M059J (cell line): ENCODE measurements at regions not wholly inside any gene's neighbourhood (a gene's known extent, or its start where the extent isn't known, plus 50 kb on each side); places are given as distances from the start of the nearest gene placed in this dataset.
A peak's percentile ranks its signal among the peaks of the same experiment; 100 is the strongest.
"Not testable (repeated sequence)": the region's sequence is repeated elsewhere in the genome, so short reads cannot be mapped to it uniquely, and the experiment has no call there.

Experiments used
- DNase-seq: peaks from one replicate; pipeline ENCODE4 v3.0.0-alpha.2; 2012; ENCODE audit warnings: low read depth

DNA sequence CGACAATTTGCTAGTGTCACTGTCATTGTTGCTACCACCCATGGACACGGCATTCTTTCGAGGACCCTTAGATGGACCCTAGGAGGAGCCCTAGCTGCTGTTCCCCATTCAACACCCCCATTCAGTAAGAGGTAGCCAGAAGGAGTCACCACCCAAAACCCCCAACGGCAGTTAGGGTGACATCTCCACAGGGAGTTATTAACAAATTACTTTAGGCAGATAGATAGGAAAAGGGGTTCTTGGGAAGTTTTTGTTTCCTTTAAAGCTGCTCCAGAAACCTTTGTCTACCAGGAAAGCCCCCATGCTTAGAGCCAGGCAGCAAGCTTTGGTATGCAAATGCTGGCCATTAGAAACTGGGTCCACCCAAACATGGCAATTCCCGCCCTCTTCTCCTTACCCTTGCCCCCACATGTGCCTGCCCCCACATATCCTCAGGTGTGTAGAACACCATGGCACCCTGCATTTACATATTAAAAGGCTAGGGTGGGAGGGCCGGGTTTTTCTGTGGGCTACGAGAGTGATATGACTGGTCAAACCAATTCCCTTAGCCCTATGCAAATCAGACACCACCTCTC, 190.9 kb downstream of the SLITRK6 start:
- no peak for DNase-seq

DNA sequence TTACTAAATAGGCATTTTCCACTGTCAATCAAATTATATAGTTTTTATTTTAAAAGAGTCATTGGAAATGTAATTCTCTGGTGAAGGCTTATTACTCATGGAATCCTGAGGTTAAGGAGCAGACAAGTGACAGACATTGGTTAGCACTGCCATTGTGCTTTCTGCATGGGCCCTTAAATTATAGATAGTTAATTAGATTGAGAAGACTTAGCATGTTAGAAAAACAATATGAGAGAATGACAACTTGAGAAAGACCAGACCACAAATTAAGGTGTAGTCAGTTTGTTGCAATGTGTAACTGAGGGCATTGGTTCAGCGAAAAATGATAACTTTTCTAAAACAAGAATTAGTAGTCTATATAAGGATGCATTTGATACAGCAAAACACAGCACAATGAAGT, 195.5 kb downstream of the SLITRK6 start:
- no peak for DNase-seq

DNA sequence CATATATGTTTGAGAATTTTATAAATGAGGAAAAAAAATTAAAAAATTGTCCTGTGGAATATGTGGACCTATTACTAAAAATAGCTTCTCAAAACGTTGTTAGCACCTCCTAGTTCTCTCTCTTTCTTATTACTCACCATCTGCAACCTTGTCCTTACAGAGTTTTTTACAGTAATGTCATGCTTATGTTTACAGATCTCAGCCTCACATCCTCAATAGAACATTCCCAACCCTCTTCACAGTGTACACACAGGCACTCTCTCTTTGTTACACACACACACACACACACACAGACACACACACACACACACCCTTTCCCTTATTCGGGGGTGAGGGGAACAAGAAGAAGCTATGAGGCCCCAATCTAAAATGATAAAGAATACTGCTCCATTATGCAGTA, 197.7 kb downstream of the SLITRK6 start:
- DNase-seq: no peak

DNA sequence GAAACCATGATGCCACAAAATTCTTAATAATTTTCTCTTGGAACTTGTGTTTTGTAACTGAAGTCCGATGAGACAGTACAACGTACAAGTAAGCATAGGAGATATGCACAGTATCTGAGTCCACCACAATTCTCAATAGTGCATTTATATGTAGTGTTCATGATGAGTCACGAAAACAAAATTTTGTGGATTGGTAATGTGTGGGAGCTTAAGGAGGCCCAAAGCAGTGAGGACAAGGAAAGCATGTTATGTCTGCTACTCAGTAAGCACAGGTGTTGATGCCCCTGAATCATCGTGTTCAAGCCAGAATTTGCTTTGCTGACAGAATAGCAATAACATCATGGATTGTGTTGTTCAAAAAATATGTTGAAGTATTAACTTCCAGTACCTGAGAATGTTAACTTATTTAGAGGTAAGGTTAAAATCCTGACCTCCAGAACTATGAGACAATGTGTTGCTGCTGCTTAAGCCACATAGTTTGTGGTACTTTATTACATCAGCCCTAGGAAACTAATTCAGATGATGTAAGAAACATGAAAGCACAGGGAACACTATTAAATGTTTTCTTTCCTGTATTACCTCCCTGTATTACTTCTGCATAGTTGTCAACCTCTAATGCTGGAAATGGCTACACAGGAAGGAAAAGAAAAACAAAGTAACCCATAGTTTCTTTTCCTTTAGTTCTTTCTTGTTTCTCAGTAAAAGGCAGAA, 201.3 kb downstream of the SLITRK6 start:
- DNase-seq: peak; percentile 11

DNA sequence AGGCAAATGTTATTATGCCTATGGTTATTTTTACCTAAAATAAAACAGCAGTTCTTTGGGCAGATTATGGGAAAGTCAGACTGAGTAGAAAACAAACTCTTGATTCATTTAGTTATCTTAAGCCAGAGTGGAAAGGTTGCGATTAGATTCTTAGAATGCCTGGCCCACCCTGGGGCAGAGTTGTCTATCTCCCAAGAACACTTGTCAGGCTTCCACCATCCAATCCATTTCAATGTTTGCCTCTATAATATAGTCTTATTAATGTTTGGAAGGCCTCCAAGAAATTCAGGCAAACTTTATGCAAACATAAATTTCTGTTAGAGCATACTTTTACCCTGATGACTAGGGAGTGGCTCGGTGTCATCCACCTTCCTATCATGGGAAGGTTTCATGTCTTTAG, 207.0 kb downstream of the SLITRK6 start:
- DNase-seq: no peak

DNA sequence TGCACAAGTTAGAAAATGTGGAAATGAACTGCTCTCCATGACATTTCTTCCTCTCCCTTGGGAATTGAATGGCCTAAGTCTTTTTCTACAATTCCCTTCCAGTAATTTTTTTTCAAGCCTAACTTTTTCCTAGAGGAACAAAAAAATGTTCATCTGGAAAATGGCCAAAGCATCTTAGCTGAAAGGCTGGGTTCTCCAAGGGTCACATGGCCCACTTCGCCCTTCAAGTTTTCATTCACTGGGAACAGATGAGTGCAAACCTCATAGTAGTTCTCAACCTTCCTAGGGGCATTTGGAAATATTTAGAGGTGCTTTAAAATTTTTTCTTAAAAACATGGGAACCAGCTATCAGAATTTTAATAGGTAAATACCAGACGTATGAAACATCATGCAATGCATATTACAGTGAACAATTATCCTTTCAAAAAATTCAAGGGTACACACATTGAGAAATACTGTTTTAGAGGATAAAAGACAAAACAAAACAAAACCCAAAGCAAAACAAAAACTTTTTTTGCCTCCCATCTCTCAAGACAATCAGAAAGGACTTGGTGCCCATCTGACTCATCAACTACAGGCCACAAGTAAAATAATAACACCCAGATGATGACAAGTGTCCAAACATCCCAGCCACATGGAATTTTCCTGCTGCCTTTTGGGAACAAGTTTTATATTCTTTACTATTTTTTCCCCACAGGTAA, 208.8 kb downstream of the SLITRK6 start:
- peak; percentile 71 for DNase-seq

DNA sequence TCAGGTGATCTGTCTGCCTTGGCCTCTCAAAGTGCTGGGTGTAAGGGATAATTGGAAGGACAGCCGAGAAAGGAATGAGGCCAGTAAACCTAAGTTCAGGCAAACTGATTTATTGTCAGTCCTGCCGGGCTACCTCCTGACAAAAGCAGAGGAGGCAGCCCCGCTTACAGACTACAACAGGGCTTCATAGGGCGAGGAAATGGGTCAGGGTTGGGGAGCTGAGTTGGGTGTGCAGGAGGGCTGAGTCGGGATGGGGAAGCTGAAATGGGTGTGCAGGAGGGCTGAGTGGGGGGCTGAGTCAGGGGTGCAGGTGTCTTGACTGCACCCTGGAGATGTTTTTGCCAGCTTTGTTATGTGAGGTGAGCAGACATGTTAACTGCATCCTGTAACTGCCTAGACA, 210.2 kb downstream of the SLITRK6 start:
- no peak for DNase-seq

DNA sequence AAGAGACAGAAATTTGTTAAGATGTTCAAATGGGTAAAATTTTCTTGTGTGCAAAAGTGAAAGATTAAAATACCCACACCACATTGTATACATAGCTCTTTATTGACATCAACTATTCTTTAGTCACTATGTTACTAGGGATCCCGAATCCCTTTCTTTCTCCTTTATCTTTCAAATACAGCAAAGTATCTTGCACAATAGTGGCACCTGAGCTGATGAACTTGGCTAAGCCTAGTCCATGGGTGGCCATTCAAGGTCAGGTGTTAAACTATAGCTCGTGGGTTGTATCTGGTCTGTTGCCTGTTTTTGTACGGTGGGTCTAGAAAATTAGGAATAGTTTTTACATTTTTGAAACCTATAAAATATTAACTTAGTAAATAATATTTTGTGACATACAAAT, 210.9 kb downstream of the SLITRK6 start:
- no peak for DNase-seq

DNA sequence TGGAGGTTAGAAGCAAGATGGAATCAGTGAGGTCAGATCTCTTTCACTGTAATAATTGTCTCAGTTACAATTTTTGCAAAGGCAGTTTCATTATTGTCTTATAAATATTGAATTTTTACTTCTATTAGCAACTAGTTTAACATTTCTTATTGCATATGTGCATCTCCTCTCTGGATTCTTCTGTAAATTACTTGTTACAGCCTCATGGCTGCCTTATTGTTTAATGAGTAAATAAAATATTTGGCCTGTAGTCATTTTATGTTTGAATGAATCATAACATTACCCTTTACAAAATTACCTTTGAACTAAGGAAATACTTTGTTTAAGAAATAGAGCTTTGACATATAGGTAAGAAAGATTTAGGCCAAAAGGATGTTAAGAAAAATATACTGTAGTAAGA, 212.4 kb downstream of the SLITRK6 start:
- no peak for DNase-seq

DNA sequence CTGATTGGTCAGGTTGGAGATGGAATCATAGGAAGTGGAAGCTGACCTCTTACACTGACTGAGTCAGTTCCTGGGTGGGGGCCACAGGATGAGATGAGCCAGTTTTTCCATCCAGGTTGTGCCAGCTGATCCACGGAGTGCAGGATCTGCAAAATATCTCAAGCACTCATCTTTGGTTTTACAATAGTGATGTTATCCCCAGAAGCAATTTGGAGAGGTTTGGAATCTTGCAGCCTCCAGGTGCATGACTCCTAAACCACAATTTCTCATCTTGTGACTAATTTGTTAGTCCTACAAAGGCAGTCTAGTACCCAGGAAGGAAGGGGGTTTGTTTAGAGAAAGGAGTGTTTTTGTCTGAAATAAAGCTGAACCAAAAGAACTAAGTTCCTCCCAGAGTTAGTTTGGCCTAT, 212.8 kb downstream of the SLITRK6 start:
- DNase-seq: peak; percentile 94

DNA sequence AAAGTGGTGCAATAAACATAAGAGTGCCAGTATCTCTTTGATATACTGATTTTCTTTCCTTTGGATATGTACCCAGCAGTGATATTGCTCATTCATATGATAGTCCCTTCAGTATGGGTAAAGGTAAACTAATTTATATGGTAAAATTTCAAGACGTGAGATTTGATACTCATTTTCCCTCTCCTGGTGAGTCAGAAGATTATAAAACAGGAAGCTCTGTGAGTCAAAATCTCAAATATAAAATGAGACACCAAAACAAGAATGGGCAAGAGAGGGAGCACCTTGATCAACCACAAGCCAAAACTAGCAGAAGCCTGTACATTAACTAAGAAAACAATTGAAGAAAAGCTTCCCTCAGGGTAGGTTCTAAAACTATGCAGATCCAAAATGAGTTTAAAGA, 216.3 kb downstream of the SLITRK6 start:
- peak; percentile 57 for DNase-seq

DNA sequence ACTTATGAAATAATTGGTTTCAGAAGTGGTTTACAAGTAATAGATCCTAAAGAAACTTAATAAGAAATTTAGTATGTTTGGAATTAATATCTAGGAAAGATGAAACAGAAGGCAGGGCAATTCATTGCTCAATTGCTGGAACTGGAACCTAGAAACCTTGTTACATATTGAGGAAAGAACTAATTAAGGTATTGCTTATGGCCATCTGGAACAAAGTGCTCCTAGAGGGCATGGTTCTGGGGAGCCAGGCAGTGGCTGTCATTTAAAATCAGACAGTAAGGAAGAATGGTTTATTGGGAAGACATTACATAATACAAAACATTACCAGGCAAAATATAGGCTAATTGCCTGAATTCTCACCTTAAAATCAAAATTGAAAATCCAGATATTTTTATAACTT, 224.1 kb downstream of the SLITRK6 start:
- no peak for DNase-seq

DNA sequence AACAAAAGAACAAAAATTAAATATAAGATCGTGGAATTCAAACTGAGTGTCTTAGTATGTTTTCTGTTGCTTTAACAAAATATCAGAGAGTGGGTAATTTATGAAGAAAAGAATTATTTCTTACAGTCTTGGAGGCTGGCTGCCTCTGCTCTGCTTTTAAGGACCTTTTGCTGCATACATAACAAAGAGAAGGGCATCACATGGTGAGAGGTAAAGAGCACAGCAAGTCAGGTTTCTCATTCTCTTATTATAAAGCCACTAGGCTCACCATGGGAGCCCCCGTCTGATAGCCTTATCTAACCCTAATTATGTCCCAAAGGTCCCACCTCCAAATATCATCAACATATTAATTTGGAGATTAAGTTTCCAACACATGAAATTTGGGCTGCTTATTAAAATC, 231.3 kb downstream of the SLITRK6 start:
- DNase-seq: no peak

DNA sequence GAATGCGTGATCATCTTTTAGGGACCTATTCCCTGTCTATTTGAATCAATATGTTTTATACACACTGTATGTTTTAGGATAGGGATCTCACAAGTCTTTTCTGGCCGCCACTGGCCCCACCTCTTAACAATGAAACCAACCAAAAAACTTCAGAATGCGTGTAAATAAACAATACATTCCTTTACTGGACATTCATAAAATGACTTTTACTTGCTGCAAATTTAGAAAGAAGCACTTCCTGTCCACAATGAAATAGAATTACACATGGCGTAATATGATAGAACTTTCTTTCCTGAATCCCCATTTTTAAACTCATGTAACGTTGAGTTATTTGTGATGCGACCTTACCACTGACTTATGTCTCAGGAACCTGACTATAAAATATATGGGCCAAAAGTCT, 233.6 kb downstream of the SLITRK6 start:
- peak; percentile 11 for DNase-seq

DNA sequence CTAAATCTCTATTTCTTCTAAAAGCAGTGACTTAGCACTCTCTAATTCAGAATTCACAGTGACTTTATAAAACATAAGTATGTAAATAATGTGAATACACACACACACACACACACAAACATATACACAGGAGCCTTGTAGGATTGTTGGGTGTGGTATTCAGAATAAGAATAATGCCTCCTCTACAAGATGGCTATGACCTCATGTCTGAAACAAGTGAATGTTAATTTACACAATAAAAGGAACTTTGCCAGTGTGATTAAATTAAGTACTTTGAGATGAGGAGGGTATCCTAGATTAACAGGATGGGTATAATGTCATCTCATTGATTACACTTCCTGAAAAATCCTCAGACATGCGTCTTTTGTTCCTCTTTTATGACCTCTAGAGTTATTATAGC, 234.6 kb downstream of the SLITRK6 start:
- no peak for DNase-seq

DNA sequence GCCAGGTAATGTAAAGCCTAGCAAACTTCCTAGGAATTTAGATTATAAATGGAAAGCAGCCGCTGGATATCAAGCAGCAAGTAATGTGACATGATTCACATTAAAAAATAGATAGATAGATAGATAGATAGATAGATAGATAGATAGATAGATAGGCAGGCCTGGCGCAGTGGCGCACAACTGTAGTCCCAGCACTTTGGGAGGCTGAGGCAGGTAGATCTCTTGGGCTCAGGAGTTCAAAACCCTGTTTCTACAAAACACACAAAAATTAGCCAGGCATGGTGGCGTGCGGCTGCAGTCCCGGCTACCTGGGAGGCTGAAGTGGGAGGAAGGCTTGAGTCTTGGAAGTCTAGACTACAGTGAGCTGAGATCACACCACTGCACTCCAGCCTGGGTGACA, 236.9 kb downstream of the SLITRK6 start:
- DNase-seq: no peak

DNA sequence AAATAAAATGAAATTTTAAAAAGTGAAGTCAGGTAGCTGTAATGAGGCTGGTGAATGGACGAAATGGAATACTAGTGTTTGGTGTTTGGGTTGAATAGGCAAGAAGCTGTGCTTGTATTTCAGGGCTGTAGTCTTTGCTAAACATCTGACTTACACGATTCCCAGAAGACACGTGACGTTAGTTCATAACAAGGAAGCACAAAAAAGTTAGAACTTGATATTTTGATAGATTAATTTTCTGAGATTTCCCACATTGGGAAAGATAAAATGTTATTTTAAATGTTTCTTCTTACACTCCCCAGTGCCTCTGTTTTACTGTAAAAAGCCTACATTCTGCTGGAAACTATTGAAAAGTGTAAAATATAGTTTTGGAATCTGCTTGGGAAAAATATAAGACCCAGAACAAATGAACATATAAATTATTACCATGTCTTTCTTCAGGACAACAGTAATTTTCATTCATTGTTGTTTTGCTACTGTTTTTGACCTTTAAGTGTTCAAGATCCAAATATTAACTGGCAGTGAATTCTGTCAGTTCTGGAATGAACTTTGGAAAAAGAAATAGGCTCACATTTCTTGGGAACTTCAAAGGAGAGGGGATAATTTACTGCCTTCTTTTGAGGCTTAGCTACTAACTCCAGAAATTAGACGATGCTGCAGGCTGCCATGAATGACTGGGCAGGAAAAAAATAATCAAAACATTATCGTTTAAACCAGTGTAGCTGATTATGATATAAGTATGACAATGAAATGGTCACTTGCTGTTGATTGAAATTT, 241.3 kb downstream of the SLITRK6 start:
- DNase-seq: no peak

DNA sequence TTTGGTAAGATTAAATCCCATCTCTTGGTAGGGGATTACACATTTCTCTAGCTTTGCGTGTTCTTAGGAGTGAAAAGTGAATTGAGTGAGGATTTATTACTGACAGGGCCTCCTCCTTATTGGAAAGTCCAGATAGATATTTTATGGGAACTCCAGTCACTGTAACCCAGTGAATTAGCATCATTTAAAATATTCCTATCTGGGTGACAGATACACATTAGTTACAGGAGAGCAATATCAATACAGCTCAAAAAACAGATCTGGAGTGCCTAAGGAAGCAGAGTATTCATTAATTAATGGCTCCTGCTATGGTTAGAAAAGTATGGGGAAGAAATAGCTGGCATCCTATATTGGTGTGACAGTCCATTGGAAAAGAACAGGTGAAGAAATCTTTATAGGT, 248.2 kb downstream of the SLITRK6 start:
- no peak for DNase-seq

DNA sequence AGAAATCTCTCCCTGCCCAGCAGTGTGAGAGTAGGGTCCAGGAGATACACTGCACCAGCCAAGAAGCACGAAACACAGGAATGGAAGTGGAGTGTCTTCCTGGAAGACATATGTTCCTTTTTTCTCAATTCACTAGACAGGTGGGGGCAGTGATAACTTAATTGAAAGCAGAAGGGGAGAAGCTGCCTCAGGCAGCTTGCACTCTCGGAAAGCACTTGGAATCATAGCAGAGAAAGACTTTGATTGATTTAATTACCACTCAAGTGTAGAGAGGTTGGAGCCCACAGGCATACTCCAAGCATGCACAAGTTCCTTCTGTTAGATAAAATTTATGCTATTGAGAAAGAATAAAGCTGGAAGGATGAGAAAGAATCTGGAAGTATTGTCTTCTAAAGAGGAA, 249.4 kb downstream of the SLITRK6 start:
- no peak for DNase-seq

DNA sequence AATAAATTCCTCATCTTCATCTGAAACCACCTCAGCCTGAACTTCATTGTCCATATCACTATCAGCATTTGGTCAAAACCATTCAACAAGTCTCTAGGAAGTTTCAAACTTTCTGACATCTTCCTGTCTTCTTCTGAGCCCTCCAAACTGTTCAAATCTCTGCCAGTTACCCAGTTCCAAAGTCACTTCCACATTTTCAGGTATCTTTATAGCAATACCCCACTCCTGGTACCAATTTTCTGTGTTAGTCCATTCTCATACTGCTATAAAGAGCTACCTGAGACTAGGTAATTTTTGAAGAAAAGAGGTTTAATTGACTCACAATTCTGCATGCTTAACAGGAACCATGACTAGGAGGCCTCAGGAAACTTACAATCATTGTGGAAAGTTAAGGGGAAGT, 250.4 kb downstream of the SLITRK6 start:
- not testable (repeated sequence) for DNase-seq

DNA sequence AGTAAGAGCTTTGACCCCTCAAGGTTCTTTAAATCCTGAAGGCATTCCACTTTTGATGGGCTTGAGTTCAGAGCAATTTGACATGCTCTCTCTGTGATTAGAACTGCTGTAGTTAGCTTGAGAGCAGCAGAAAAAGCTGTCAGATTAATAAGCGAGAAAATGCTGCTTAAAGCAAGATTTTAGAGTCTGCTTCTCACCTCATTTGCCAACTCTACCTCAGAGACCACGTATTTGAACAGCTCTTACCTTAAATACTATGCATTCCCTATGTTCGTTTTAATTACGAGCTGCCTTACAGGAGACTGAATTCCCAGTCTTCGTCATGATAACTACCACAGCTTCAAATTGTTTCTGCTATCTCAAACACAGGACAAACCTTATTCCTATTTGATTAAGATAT, 253.4 kb downstream of the SLITRK6 start:
- DNase-seq: no peak

DNA sequence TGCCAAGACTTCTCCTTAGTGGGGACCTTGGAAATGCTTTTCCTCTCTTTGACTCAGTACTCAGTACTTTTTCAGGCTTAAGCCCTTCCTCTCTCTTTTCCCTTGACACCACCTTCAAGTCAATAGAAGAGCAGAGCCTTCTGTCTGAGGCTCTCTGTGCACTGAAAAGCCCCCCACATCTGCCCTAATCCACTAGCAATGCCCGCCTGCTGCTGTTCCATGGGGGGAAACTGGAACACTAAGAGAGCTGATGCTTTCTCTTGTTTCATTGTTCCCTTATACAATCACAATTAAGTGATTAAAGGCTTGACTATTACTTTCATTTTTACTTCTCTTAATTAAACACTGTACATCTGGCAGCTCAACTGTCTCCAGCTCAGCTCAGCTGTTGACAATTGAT, 254.5 kb downstream of the SLITRK6 start:
- DNase-seq: no peak

DNA sequence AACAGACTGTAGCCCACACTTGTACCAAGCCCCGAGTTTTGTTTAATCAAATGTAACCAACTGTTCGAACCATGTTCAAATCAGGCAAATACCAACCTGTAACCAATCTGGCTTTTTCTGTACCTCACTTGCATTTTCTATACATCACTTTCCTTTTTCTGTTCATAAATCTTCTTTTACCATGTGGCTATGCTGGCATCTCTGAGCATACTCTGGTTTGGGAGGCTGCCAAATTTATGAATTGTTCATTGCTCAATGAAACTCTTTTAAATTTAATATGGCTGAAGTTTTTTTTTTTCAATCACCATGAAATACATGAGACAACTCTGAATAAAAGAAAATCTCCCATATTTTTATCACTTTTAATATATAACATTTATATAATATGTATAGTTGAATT, 256.1 kb downstream of the SLITRK6 start:
- no peak for DNase-seq
